ENCODE measurements at regions not wholly inside any gene's neighbourhood (a gene's known extent, or its start where the extent isn't known, plus 50 kb on each side); places are given as distances from the start of the nearest gene placed in this dataset.

DNA sequence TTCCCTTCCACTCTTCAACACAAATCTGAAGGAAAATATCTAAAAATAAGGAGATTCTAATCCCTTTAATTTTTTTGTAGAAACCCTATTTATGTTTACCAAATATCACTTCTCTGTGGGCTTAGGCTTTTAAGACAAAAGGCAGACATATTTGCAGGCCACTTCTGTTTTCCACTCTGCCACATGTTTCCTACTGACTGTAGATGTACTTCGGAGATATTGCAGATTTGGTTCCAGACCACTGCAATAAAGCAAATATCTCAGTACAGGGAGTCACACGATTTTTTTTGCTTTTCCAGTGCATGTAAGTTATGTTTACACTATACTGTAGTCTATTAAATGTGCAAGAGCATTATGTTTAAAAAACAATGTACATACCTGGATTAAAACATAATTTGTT, 219.0 kb downstream of the SREK1 start:
- TF ChIP-seq, protein P1, sequence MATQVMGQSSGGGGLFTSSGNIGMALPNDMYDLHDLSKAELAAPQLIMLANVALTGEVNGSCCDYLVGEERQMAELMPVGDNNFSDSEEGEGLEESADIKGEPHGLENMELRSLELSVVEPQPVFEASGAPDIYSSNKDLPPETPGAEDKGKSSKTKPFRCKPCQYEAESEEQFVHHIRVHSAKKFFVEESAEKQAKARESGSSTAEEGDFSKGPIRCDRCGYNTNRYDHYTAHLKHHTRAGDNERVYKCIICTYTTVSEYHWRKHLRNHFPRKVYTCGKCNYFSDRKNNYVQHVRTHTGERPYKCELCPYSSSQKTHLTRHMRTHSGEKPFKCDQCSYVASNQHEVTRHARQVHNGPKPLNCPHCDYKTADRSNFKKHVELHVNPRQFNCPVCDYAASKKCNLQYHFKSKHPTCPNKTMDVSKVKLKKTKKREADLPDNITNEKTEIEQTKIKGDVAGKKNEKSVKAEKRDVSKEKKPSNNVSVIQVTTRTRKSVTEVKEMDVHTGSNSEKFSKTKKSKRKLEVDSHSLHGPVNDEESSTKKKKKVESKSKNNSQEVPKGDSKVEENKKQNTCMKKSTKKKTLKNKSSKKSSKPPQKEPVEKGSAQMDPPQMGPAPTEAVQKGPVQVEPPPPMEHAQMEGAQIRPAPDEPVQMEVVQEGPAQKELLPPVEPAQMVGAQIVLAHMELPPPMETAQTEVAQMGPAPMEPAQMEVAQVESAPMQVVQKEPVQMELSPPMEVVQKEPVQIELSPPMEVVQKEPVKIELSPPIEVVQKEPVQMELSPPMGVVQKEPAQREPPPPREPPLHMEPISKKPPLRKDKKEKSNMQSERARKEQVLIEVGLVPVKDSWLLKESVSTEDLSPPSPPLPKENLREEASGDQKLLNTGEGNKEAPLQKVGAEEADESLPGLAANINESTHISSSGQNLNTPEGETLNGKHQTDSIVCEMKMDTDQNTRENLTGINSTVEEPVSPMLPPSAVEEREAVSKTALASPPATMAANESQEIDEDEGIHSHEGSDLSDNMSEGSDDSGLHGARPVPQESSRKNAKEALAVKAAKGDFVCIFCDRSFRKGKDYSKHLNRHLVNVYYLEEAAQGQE (IDR thresholded peaks at IDR 0.05; ENCODE audit: low read depth) = no peak
- TF ChIP-seq, protein P2, sequence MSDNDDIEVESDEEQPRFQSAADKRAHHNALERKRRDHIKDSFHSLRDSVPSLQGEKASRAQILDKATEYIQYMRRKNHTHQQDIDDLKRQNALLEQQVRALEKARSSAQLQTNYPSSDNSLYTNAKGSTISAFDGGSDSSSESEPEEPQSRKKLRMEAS (IDR thresholded peaks at IDR 0.05) = no peak
- no peak for TF ChIP-seq TEAD4 (IDR thresholded peaks at IDR 0.05)
- no peak for TF ChIP-seq EGR1 (IDR thresholded peaks at IDR 0.05)
- no peak for TF ChIP-seq TAF1 (IDR thresholded peaks at IDR 0.05; ENCODE audit: low read depth)
- no peak for TF ChIP-seq CEBPB (IDR thresholded peaks at IDR 0.05)
- TF ChIP-seq, protein P3, sequence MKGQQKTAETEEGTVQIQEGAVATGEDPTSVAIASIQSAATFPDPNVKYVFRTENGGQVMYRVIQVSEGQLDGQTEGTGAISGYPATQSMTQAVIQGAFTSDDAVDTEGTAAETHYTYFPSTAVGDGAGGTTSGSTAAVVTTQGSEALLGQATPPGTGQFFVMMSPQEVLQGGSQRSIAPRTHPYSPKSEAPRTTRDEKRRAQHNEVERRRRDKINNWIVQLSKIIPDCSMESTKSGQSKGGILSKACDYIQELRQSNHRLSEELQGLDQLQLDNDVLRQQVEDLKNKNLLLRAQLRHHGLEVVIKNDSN (IDR thresholded peaks at IDR 0.05) = no peak
- no peak for TF ChIP-seq EP300 (IDR thresholded peaks at IDR 0.05; ENCODE audit: borderline replicate concordance)
- no peak for TF ChIP-seq TCF12 (IDR thresholded peaks at IDR 0.05; ENCODE audit: low read depth)
- no peak for TF ChIP-seq FOXM1 (IDR thresholded peaks at IDR 0.05; ENCODE audit: borderline replicate concordance, low read depth)
- no peak for TF ChIP-seq YY1 (IDR thresholded peaks at IDR 0.05; ENCODE audit: low read depth)
- no peak for TF ChIP-seq RAD21 (IDR thresholded peaks at IDR 0.05; ENCODE audit: low read depth)
- no peak for TF ChIP-seq CREB1 (IDR thresholded peaks at IDR 0.05; ENCODE audit: low read depth)

Measured in Ishikawa (cell line).